ENCODE measurements at regions not wholly inside any gene's neighbourhood (a gene's known extent, or its start where the extent isn't known, plus 50 kb on each side); places are given as distances from the start of the nearest gene placed in this dataset.

DNA sequence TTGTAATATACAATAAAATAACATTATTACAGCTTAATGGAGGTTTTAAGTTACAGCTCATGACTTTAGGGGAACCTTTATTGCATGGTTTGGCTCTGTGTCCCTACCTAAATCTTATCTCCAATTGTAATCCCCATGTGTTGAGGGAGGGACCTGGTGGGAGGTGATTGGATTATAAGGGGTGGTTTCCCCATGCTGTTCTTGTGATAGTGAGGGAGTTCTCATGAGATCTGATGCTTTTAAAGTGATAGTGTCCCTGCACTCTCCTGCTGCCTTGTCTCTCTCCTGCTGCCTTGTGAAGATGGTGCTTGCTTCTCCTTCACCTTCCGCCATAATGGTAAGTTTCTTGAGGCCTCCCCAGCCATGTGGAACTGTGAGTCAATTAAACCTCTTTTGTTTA, 132.1 kb upstream of the SYT1 start:
- CTCF ChIA-PET: no interaction called here
- DNase-seq: no peak
- Mint-ChIP-seq H3K36me3 (no peaks in the 10 kb centered on the region), H3K27ac (no peak overlapping the region), H3K9me3 (peaks cover 0 to 23% (median 2%) of the 10 kb centered on the region in 5 donors), H3K27me3 (no peaks in the 10 kb centered on the region), H3K4me3 (no peak overlapping the region), H3K4me1 (no peaks in the 10 kb centered on the region)
- POLR2A ChIA-PET: no interaction called here
- Histone ChIP-seq H3K4me1 (ENCODE audit: insufficient read depth, low read length) (no peaks in the 10 kb centered on the region), H3K27ac (ENCODE audit: low read depth, low read length) (no peak overlapping the region), H3K9me3 (ENCODE audit: low read length) (peaks cover 3% of the 10 kb centered on the region), H3K27me3 (ENCODE audit: insufficient read depth, low read length, poor library complexity, severe bottlenecking) (no peaks in the 10 kb centered on the region), H3K36me3 (ENCODE audit: insufficient read depth, low read length) (no peaks in the 10 kb centered on the region), H3K4me3 (ENCODE audit: low read length) (no peak overlapping the region)

DNA sequence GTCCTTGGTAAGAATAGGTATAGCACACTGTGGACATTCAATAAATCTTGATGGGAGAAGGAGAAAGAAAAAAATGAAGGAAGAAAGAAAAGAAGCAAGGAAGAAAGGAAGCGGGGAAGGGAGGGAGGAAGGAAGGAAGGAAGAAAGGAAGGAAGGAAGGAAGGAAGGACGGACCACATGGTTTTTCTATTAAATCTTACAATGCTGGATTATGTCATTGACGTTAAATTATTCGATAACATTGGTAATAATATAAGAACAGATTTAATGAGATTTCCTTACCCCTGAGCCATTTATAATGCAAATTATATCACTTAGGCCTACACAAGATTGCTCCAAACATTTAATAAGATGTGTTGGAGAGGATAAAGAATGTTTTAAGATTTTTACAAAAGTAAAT, 124.9 kb upstream of the SYT1 start:
- no peaks in the 10 kb centered on the region for H3K4me1 ChIP-seq (ENCODE audit: insufficient read depth, low read length)
- H3K36me3 Mint-ChIP-seq: no peaks in the 10 kb centered on the region
- CTCF ChIA-PET: no interaction called here
- H3K9me3 ChIP-seq (ENCODE audit: low read length): peaks cover 3% of the 10 kb centered on the region
- peaks cover 1 to 39% (median 6%) of the 10 kb centered on the region in 5 donors for H3K9me3 Mint-ChIP-seq
- no peak overlapping the region for H3K27ac Mint-ChIP-seq
- DNase-seq: no peak
- no peaks in the 10 kb centered on the region for H3K4me1 Mint-ChIP-seq
- no peak overlapping the region for H3K4me3 ChIP-seq (ENCODE audit: low read length)
- H3K4me3 Mint-ChIP-seq: no peak overlapping the region
- no peak overlapping the region for H3K27ac ChIP-seq (ENCODE audit: low read depth, low read length)
- no peaks in the 10 kb centered on the region for H3K36me3 ChIP-seq (ENCODE audit: insufficient read depth, low read length)
- no peaks in the 10 kb centered on the region for H3K27me3 Mint-ChIP-seq
- H3K27me3 ChIP-seq (ENCODE audit: insufficient read depth, low read length, poor library complexity, severe bottlenecking): no peaks in the 10 kb centered on the region
- POLR2A ChIA-PET: no interaction called here

DNA sequence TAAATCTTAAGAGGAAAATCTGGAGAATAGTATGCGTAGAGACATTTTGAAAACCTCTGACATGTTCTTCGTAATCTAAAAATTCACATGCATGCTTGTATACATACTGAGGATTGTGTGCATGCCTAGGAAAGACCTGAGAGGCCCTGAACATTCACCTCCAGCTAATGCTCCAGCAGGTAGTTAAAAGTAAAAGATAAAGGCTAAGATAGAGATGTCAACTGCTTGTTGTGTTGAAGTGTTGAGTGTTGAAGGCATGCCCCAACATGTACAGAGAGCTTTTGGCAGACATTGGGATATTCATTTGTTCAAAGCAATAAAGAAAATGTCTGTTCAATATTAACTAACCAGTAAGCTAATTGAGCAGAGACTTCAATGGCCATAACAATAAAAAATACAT, 118.6 kb upstream of the SYT1 start:
- H3K27ac Mint-ChIP-seq: no peak overlapping the region
- no peak overlapping the region for H3K4me3 Mint-ChIP-seq
- CTCF ChIA-PET: no interaction called here
- H3K36me3 Mint-ChIP-seq: no peaks in the 10 kb centered on the region
- Histone ChIP-seq H3K9me3 (ENCODE audit: low read length) (no peaks in the 10 kb centered on the region), H3K4me3 (ENCODE audit: low read length) (no peak overlapping the region), H3K4me1 (ENCODE audit: insufficient read depth, low read length) (no peaks in the 10 kb centered on the region), H3K27ac (ENCODE audit: low read depth, low read length) (no peak overlapping the region), H3K27me3 (ENCODE audit: insufficient read depth, low read length, poor library complexity, severe bottlenecking) (no peaks in the 10 kb centered on the region), H3K36me3 (ENCODE audit: insufficient read depth, low read length) (no peaks in the 10 kb centered on the region)
- no peaks in the 10 kb centered on the region for H3K27me3 Mint-ChIP-seq
- no peaks in the 10 kb centered on the region for H3K4me1 Mint-ChIP-seq
- DNase-seq: no peak
- H3K9me3 Mint-ChIP-seq: peaks cover 7 to 65% (median 14%) of the 10 kb centered on the region in 5 donors
- POLR2A ChIA-PET: no interaction called here

DNA sequence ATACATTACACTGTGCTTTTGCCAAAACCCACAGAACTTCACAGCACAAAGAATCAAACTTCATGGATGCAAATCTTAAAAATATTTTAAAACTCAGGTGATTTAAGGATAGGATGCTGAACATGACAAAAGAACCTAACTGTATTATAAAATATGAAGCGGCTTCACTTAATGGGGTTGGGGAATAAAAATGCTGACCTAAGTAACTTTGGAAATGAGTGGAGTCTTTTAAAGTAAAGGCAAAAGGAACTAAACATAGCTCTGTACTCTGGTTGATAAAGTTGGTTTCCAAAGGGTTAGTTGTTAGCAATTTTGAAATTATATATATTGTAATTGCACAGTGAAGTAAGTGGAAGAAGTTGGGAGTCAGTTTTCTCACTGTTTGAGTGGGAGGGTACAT, 111.5 kb upstream of the SYT1 start:
- Histone ChIP-seq H3K4me1 (ENCODE audit: insufficient read depth, low read length) (no peaks in the 10 kb centered on the region), H3K9me3 (ENCODE audit: low read length) (no peaks in the 10 kb centered on the region), H3K27ac (ENCODE audit: low read depth, low read length) (no peak overlapping the region), H3K36me3 (ENCODE audit: insufficient read depth, low read length) (no peaks in the 10 kb centered on the region), H3K27me3 (ENCODE audit: insufficient read depth, low read length, poor library complexity, severe bottlenecking) (no peaks in the 10 kb centered on the region), H3K4me3 (ENCODE audit: low read length) (no peak overlapping the region)
- no peak overlapping the region for H3K4me3 Mint-ChIP-seq
- no peaks in the 10 kb centered on the region for H3K4me1 Mint-ChIP-seq
- no peaks in the 10 kb centered on the region for H3K27me3 Mint-ChIP-seq
- H3K27ac Mint-ChIP-seq: no peak overlapping the region
- no peak for DNase-seq
- POLR2A ChIA-PET: no interaction called here
- H3K36me3 Mint-ChIP-seq: no peaks in the 10 kb centered on the region
- H3K9me3 Mint-ChIP-seq: peaks cover 9 to 44% (median 15%) of the 10 kb centered on the region in 5 donors
- CTCF ChIA-PET: no interaction called here

DNA sequence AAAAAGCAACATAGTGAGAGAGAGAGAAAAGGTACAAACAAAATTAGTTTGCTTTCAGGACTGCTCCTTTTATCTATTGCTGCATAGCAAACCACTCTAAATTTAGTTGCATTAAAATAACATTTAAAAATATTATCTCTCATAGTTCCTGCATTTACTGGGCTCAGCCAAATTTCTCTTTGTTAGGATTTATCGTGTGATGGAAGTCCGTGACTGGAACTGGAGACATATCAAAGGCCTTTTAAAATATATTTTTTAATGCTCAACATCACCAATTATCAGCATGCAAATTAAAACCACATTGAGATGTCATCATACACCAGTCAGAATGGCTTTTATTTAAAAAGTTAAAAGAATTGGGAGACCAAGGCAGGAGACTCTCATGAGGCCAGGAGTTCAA, 107.6 kb upstream of the SYT1 start:
- Mint-ChIP-seq H3K4me3 (no peak overlapping the region), H3K4me1 (no peaks in the 10 kb centered on the region), H3K36me3 (no peaks in the 10 kb centered on the region), H3K27me3 (no peaks in the 10 kb centered on the region), H3K27ac (no peak overlapping the region), H3K9me3 (peaks cover 6 to 24% (median 12%) of the 10 kb centered on the region in 5 donors)
- H3K4me1 ChIP-seq (ENCODE audit: insufficient read depth, low read length): no peaks in the 10 kb centered on the region
- CTCF ChIA-PET: no interaction called here
- H3K4me3 ChIP-seq (ENCODE audit: low read length): no peak overlapping the region
- no peak for DNase-seq
- no peaks in the 10 kb centered on the region for H3K36me3 ChIP-seq (ENCODE audit: insufficient read depth, low read length)
- no peaks in the 10 kb centered on the region for H3K27me3 ChIP-seq (ENCODE audit: insufficient read depth, low read length, poor library complexity, severe bottlenecking)
- no peak overlapping the region for H3K27ac ChIP-seq (ENCODE audit: low read depth, low read length)
- POLR2A ChIA-PET: no interaction called here
- H3K9me3 ChIP-seq (ENCODE audit: low read length): no peaks in the 10 kb centered on the region

- Histone ChIP-seq H3K27ac (ENCODE audit: low read depth, low read length) (no peak overlapping the region), H3K4me1 (ENCODE audit: insufficient read depth, low read length) (no peaks in the 10 kb centered on the region), H3K4me3 (ENCODE audit: low read length) (no peak overlapping the region), H3K9me3 (ENCODE audit: low read length) (no peaks in the 10 kb centered on the region), H3K27me3 (ENCODE audit: insufficient read depth, low read length, poor library complexity, severe bottlenecking) (no peaks in the 10 kb centered on the region), H3K36me3 (ENCODE audit: insufficient read depth, low read length) (no peaks in the 10 kb centered on the region)
- H3K4me1 Mint-ChIP-seq: no peaks in the 10 kb centered on the region
- H3K9me3 Mint-ChIP-seq: peaks cover 3 to 26% (median 13%) of the 10 kb centered on the region in 5 donors
- no peaks in the 10 kb centered on the region for H3K36me3 Mint-ChIP-seq
- ChIA-PET CTCF (no interaction called here), POLR2A (no interaction called here)
- H3K27me3 Mint-ChIP-seq: no peaks in the 10 kb centered on the region
- no peak overlapping the region for H3K27ac Mint-ChIP-seq
- no peak overlapping the region for H3K4me3 Mint-ChIP-seq
- no peak for DNase-seq
These were observed 105.2 kb upstream of the SYT1 start for GRCh38 chr12:78759367-78759766.

- no peak for DNase-seq
- Mint-ChIP-seq H3K36me3 (no peaks in the 10 kb centered on the region), H3K4me1 (no peaks in the 10 kb centered on the region), H3K27ac (no peak overlapping the region), H3K27me3 (no peaks in the 10 kb centered on the region), H3K9me3 (peaks cover 3 to 22% (median 8%) of the 10 kb centered on the region in 5 donors), H3K4me3 (no peak overlapping the region)
- Histone ChIP-seq H3K4me1 (ENCODE audit: insufficient read depth, low read length) (no peaks in the 10 kb centered on the region), H3K36me3 (ENCODE audit: insufficient read depth, low read length) (no peaks in the 10 kb centered on the region), H3K27ac (ENCODE audit: low read depth, low read length) (no peak overlapping the region), H3K4me3 (ENCODE audit: low read length) (no peak overlapping the region), H3K27me3 (ENCODE audit: insufficient read depth, low read length, poor library complexity, severe bottlenecking) (no peaks in the 10 kb centered on the region), H3K9me3 (ENCODE audit: low read length) (no peaks in the 10 kb centered on the region)
- POLR2A ChIA-PET: no interaction called here
- CTCF ChIA-PET: no interaction called here
These were observed 103.7 kb upstream of the SYT1 start for GRCh38 chr12:78760906-78761305.

DNA sequence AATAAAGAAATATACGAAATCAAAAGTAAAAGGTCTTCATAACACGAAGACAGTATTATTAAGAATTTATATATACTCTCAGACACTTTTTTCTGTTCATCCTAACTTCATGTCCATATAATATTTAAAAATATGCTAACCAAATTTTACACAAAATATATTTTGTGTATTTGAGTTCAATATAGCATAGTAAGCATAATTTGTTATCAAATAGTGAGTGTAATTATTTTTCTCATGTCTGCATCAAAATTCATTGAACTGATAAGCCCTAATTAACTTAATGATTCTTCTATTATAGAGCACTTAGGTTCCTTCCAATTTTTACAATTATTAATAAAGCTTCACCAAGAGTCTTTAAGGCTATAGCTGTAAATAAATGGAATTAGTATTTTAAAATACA, 99.7 kb upstream of the SYT1 start:
- H3K36me3 ChIP-seq (ENCODE audit: insufficient read depth, low read length): no peaks in the 10 kb centered on the region
- Mint-ChIP-seq H3K4me3 (no peak overlapping the region), H3K36me3 (no peaks in the 10 kb centered on the region), H3K9me3 (peaks cover 5 to 19% (median 8%) of the 10 kb centered on the region in 5 donors), H3K27me3 (no peaks in the 10 kb centered on the region), H3K4me1 (no peaks in the 10 kb centered on the region), H3K27ac (no peak overlapping the region)
- no peak overlapping the region for H3K27ac ChIP-seq (ENCODE audit: low read depth, low read length)
- ChIA-PET POLR2A (no interaction called here), CTCF (no interaction called here)
- DNase-seq: no peak
- no peak overlapping the region for H3K4me3 ChIP-seq (ENCODE audit: low read length)
- no peaks in the 10 kb centered on the region for H3K27me3 ChIP-seq (ENCODE audit: insufficient read depth, low read length, poor library complexity, severe bottlenecking)
- no peaks in the 10 kb centered on the region for H3K9me3 ChIP-seq (ENCODE audit: low read length)
- H3K4me1 ChIP-seq (ENCODE audit: insufficient read depth, low read length): no peaks in the 10 kb centered on the region

DNA sequence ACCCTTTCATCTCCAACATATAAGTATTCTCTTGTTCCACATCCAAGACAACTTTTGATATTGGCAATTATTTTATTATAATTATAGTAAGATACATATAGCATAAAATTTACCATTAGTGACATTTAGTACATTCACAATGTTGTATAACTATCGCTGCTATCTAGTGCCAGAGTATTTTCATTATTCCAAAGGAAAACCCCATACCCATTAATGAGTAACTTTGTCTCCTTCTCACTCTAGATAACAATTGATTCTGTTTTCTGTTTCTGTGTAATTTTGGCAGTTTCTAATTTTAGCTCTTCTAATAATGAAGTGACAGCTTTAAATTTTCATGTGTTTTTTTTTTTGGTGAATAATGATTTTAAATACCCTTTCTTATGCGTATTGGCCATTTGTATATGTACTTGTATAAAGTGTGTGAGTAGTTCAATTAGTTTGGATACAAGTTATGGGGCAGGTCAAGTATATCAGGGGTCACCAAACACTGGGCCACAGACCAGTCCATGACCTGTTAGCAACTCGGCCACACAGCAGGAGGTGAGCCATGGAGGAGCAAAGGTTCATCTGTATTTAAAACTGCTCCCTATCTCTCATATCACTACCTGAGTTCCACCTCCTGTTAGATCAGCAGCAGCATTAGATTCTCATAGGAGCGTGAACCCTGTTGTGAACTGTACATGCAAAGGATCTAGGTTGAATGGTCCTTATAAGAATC, 97.2 kb upstream of the SYT1 start:
- Histone ChIP-seq H3K9me3 (ENCODE audit: low read length) (no peaks in the 10 kb centered on the region), H3K27me3 (ENCODE audit: insufficient read depth, low read length, poor library complexity, severe bottlenecking) (no peaks in the 10 kb centered on the region), H3K36me3 (ENCODE audit: insufficient read depth, low read length) (no peaks in the 10 kb centered on the region), H3K4me1 (ENCODE audit: insufficient read depth, low read length) (no peaks in the 10 kb centered on the region), H3K4me3 (ENCODE audit: low read length) (no peak overlapping the region), H3K27ac (ENCODE audit: low read depth, low read length) (no peak overlapping the region)
- Mint-ChIP-seq H3K4me1 (no peaks in the 10 kb centered on the region), H3K9me3 (peaks cover 0 to 29% (median 6%) of the 10 kb centered on the region in 5 donors), H3K27me3 (no peaks in the 10 kb centered on the region), H3K36me3 (no peaks in the 10 kb centered on the region), H3K4me3 (no peak overlapping the region), H3K27ac (no peak overlapping the region)
- POLR2A ChIA-PET: no interaction called here
- no peak for DNase-seq
- CTCF ChIA-PET: no interaction called here

Data from CD8-positive, alpha-beta memory T cell (primary cell).